ENCODE measurements at regions not wholly inside any gene's neighbourhood (a gene's known extent, or its start where the extent isn't known, plus 50 kb on each side); places are given as distances from the start of the nearest gene placed in this dataset.

DNA sequence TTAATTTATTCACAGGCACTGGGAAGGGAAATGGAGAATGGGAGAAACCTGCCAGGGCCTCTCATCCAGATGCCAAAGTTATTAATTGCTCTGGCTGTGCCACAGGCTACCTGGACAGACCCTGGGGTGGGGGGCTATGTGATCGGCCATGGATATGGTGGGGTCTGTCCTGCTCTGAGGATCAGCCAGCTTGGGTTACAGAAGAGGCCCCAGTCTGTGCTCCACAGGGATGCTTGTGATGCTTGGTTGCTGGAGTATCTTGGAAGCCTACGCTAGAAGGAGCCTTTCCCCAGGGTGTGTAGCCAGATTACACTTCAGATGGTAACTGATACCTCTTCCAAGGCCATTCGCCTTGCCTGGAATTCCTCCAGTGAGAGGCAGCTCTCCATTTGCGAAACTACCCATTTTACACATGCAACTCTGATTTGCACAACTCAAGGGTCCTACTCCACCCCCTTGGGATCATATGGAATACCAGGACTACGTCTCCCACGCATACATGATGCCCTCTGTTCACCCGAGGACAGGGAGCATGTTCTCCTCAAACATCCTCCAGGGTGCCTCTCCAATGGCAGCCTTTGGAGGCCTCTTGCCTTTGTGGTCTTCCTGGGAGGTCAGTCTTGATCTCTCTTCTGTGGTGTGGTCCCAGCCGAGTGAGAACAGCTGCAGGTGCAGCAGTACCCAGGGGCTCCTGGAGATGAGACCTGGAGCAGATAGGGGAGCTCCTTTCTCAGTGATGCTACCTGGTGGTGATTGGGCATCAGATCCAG, 186.6 kb upstream of the TSHZ3 start:
- Histone ChIP-seq H3K9me1 (ENCODE audit: insufficient read depth, low read length) (no peaks in the 10 kb centered on the region), H2BK120ac (ENCODE audit: low read depth, low read length) (no peak overlapping the region), H4K20me1 (ENCODE audit: insufficient read depth, low read length) (no peaks in the 10 kb centered on the region), H3K4me1 (ENCODE audit: control insufficient read depth, insufficient read depth, low read length) (no peaks in the 10 kb centered on the region), H2BK5ac (ENCODE audit: low read depth, low read length, poor library complexity, severe bottlenecking) (no peak overlapping the region), H2AFZ (replicated peaks; ENCODE audit: low read length, poor library complexity) (no peak overlapping the region), H3K4ac (ENCODE audit: low read depth, low read length) (no peak overlapping the region), H3K79me1 (ENCODE audit: low read depth in 1 of 2, low read length in 2 of 2) (no peaks in the 10 kb centered on the region), H3K9me3 (ENCODE audit: control insufficient read depth, insufficient read depth, low read length) (no peaks in the 10 kb centered on the region), H2AK9ac (replicated peaks; ENCODE audit: low read depth, low read length, poor library complexity) (no peak overlapping the region), H4K8ac (ENCODE audit: low read depth in 2 of 2, low read length in 2 of 2) (no peak overlapping the region), H3K18ac (ENCODE audit: low read depth, low read length) (no peak overlapping the region), H3K9ac (ENCODE audit: low read depth, low read length) (no peak overlapping the region), H3K27me3 (ENCODE audit: control insufficient read depth, insufficient read depth, low read length) (no peaks in the 10 kb centered on the region), H3K36me3 (ENCODE audit: control insufficient read depth, insufficient read depth, low read length) (no peaks in the 10 kb centered on the region), H3K4me3 (ENCODE audit: insufficient read depth, low read depth, low read length) (no peak overlapping the region), H4K91ac (ENCODE audit: insufficient read depth, low read depth, low read length) (no peak overlapping the region), H3K27ac (ENCODE audit: insufficient read depth, low read length) (no peak overlapping the region), H2BK15ac (ENCODE audit: low read depth, low read length) (no peak overlapping the region), H4K5ac (ENCODE audit: low read depth, low read length) (no peak overlapping the region), H3K56ac (ENCODE audit: extremely low read depth, insufficient read depth, low read length) (no peak overlapping the region), H3K14ac (replicated peaks; ENCODE audit: low read depth, low read length) (no peak overlapping the region), H3K4me2 (ENCODE audit: low read depth, low read length) (no peak overlapping the region), H3K23ac (ENCODE audit: low read depth, low read length) (no peak overlapping the region), H2AK5ac (ENCODE audit: low read depth, low read length) (no peak overlapping the region), H2BK20ac (ENCODE audit: low read depth, low read length) (no peak overlapping the region)
- TF ChIP-seq, protein P1, sequence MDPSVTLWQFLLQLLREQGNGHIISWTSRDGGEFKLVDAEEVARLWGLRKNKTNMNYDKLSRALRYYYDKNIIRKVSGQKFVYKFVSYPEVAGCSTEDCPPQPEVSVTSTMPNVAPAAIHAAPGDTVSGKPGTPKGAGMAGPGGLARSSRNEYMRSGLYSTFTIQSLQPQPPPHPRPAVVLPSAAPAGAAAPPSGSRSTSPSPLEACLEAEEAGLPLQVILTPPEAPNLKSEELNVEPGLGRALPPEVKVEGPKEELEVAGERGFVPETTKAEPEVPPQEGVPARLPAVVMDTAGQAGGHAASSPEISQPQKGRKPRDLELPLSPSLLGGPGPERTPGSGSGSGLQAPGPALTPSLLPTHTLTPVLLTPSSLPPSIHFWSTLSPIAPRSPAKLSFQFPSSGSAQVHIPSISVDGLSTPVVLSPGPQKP (IDR thresholded peaks at IDR 0.05; ENCODE audit: borderline replicate concordance, low read depth, low read length): no peak
- TF ChIP-seq MAFK (IDR thresholded peaks at IDR 0.05; ENCODE audit: low read depth, low read length) (no peak), FOS (IDR thresholded peaks at IDR 0.05; ENCODE audit: low read depth, low read length) (no peak), CHD1 (IDR thresholded peaks at IDR 0.05; ENCODE audit: low read depth, low read length) (no peak), MAZ (IDR thresholded peaks at IDR 0.05; ENCODE audit: borderline replicate concordance, low read depth, low read length) (no peak), CEBPB (IDR thresholded peaks at IDR 0.05; ENCODE audit: low read depth, low read length) (no peak), RFX5 (IDR thresholded peaks at IDR 0.05; ENCODE audit: low read depth, low read length) (no peak), MXI1 (IDR thresholded peaks at IDR 0.05; ENCODE audit: borderline replicate concordance, low read depth, low read length) (no peak), BHLHE40 (IDR thresholded peaks at IDR 0.05; ENCODE audit: low read depth, low read length) (no peak), POLR2A (IDR thresholded peaks at IDR 0.05; ENCODE audit: low read depth, low read length) (no peak), SMC3 (IDR thresholded peaks at IDR 0.05; ENCODE audit: low read depth, low read length) (no peak), RAD21 (IDR thresholded peaks at IDR 0.05; ENCODE audit: low read length) (no peak), RCOR1 (IDR thresholded peaks at IDR 0.05; ENCODE audit: insufficient replicate concordance, low read length) (no peak), NFE2L2 (IDR thresholded peaks at IDR 0.05; ENCODE audit: low read depth, low read length) (no peak)
- TF ChIP-seq, protein P2, sequence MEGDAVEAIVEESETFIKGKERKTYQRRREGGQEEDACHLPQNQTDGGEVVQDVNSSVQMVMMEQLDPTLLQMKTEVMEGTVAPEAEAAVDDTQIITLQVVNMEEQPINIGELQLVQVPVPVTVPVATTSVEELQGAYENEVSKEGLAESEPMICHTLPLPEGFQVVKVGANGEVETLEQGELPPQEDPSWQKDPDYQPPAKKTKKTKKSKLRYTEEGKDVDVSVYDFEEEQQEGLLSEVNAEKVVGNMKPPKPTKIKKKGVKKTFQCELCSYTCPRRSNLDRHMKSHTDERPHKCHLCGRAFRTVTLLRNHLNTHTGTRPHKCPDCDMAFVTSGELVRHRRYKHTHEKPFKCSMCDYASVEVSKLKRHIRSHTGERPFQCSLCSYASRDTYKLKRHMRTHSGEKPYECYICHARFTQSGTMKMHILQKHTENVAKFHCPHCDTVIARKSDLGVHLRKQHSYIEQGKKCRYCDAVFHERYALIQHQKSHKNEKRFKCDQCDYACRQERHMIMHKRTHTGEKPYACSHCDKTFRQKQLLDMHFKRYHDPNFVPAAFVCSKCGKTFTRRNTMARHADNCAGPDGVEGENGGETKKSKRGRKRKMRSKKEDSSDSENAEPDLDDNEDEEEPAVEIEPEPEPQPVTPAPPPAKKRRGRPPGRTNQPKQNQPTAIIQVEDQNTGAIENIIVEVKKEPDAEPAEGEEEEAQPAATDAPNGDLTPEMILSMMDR (conservative IDR thresholded peaks at IDR 0.05; ENCODE audit: low read depth, low read length): no peak
- TF ChIP-seq, protein P3, sequence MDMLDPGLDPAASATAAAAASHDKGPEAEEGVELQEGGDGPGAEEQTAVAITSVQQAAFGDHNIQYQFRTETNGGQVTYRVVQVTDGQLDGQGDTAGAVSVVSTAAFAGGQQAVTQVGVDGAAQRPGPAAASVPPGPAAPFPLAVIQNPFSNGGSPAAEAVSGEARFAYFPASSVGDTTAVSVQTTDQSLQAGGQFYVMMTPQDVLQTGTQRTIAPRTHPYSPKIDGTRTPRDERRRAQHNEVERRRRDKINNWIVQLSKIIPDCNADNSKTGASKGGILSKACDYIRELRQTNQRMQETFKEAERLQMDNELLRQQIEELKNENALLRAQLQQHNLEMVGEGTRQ (IDR thresholded peaks at IDR 0.05; ENCODE audit: low read depth, low read length): no peak
- WGBS, 2 experiments (ENCODE audit: extremely low coverage in 2 of 2, insufficient read length in 1 of 2): 39% methylated on average over 2 of the region's 8 CpGs; no CpG with 5 or more reads in 1 of the 2 experiments
- CTCF ChIA-PET: no interaction called here
- DNase-seq (no peak), ATAC-seq (ENCODE audit: low read depth) (no peak)
- in situ Hi-C loops (cut with MboI; ENCODE audit: low sequenced_read_pairs) (no loop called here), dilution Hi-C loops (cut with HindIII; ENCODE audit: low sequenced_read_pairs, unreplicated experiment) (no loop called here), intact Hi-C loops (cut with micrococcal nuclease) (no loop called here)
- no TSS peak for BruUV-seq (replicated peaks)
- POLR2A ChIA-PET (ENCODE audit: unreplicated experiment): no interaction called here

Measured in IMR-90 (cell line).